K562 (cell line): ENCODE measurements at regions not wholly inside any gene's neighbourhood (a gene's known extent, or its start where the extent isn't known, plus 50 kb on each side); places are given as distances from the start of the nearest gene placed in this dataset.

Source experiments
- ARID1B ChIP-seq: fragments of 450-650 bp; IDR thresholded peaks from 2 replicates; pipeline ENCODE4 v1.6.1; 2016; ENCODE audit warnings: antibody characterized with exemption, mild to moderate bottlenecking, inconsistent platforms
- CBFA2T3 ChIP-seq: fragments of 450-650 bp; IDR thresholded peaks from 2 replicates; pipeline ENCODE4 v1.6.1; 2017
- CREM ChIP-seq: IDR thresholded peaks from 2 replicates; pipeline ENCODE4 v1.6.1; 2014; ENCODE audit warnings: antibody characterized with exemption, low read depth
- ESRRB ChIP-seq: fragments of 250-450 bp; sonication (Bioruptor Pico); IDR thresholded peaks from 2 replicates; pipeline ENCODE4 v1.5.0; 2020; ENCODE audit warnings: mild to moderate bottlenecking, moderate library complexity, borderline replicate concordance
- HDAC1 ChIP-seq, 2 experiments: fragments of 450-650 bp; IDR thresholded peaks; 2 replicates each; pipeline ENCODE4 v1.6.1; 2016 to 2017; ENCODE audit warnings: inconsistent platforms in 1 of 2, mild to moderate bottlenecking in 1 of 2, moderate library complexity in 1 of 2
- HDAC8 ChIP-seq: fragments of 450-650 bp; IDR thresholded peaks from 2 replicates; pipeline ENCODE4 v1.6.1; 2016; ENCODE audit warnings: mild to moderate bottlenecking, missing genetic modification characterization, moderate library complexity, missing compliant biosample characterization
- KDM2B ChIP-seq: fragments of 250-450 bp; sonication (Bioruptor Pico); IDR thresholded peaks from 2 replicates; pipeline ENCODE4 v1.8.0; 2021; ENCODE audit warnings: mild to moderate bottlenecking, moderate library complexity
- MAFK ChIP-seq: IDR thresholded peaks from 2 replicates; pipeline ENCODE4 v1.6.1; 2011; ENCODE audit warnings: low read length, improper control_type of control experiment
- MTA1 ChIP-seq: fragments of 450-650 bp; IDR thresholded peaks from 2 replicates; pipeline ENCODE4 v1.6.1; 2017; ENCODE audit warnings: borderline replicate concordance
- MYC ChIP-seq, 2 experiments: fragments of 250-450 bp in 1 of 2; sonication (Bioruptor Pico) in 1 of 2; IDR thresholded peaks; 2 replicates each; pipeline versions ENCODE4 v1.5.1 to v1.6.1; 2012 to 2021; ENCODE audit warnings: low read depth in 2 of 2, borderline replicate concordance in 1 of 2, improper control_type of control experiment in 1 of 2, low read length in 1 of 2, mild to moderate bottlenecking in 1 of 2, moderate library complexity in 1 of 2
- NCOA2 ChIP-seq, 2 experiments: fragments of 450-650 bp; IDR thresholded peaks; 2 replicates each; pipeline ENCODE4 v1.6.1; 2018; ENCODE audit warnings: mild to moderate bottlenecking in 2 of 2, moderate library complexity in 1 of 2; ENCODE audit not compliant: partially characterized antibody in 2 of 2
- PML ChIP-seq: IDR thresholded peaks from 2 replicates; pipeline ENCODE4 v1.6.1; 2012; ENCODE audit warnings: low read length, inconsistent platforms
- RCOR1 ChIP-seq, 2 experiments: IDR thresholded peaks; 2 replicates each; pipeline ENCODE4 v1.6.1; 2012; ENCODE audit warnings: low read depth in 2 of 2, low read length in 2 of 2, borderline replicate concordance in 1 of 2, improper control_type of control experiment in 1 of 2
- SOX6 ChIP-seq: fragments of 450-650 bp; IDR thresholded peaks from 2 replicates; pipeline ENCODE4 v1.6.1; 2014; ENCODE audit warnings: mild to moderate bottlenecking
- SUPT5H ChIP-seq: fragments of 450-650 bp; IDR thresholded peaks from 2 replicates; pipeline ENCODE4 v1.6.1; 2016
- TBL1XR1 ChIP-seq, 2 experiments: IDR thresholded peaks; 2 replicates each; pipeline ENCODE4 v1.6.1; 2012; ENCODE audit warnings: improper control_type of control experiment in 2 of 2, low read length in 2 of 2, mild to moderate bottlenecking in 1 of 2
- ZEB2 ChIP-seq: fragments of 450-650 bp; IDR thresholded peaks from 2 replicates; pipeline ENCODE4 v1.6.1; 2016
- ZFPM2 ChIP-seq: fragments of 250-450 bp; sonication (Bioruptor Pico); IDR thresholded peaks from 2 replicates; pipeline ENCODE4 v1.5.1; 2022; ENCODE audit warnings: mild to moderate bottlenecking
- ZSCAN32 ChIP-seq: fragments of 450-650 bp; formaldehyde crosslinking; IDR thresholded peaks from 2 replicates; pipeline ENCODE4 v1.4.0; 2020; ENCODE audit warnings: mild to moderate bottlenecking, moderate library complexity
- TF ChIP-seq, protein P1 (sequence below): IDR thresholded peaks from 2 replicates; pipeline ENCODE4 v1.6.1; 2014; ENCODE audit warnings: antibody characterized with exemption
- TF ChIP-seq, protein P2 (sequence below): sonication (generic); formaldehyde crosslinking; IDR thresholded peaks from 2 replicates; pipeline ENCODE4 v1.8.1; 2023; ENCODE audit warnings: mild to moderate bottlenecking, missing genetic modification reagents
- TF ChIP-seq, protein P3 (sequence below): fragments of 250-450 bp; sonication (Bioruptor Pico); IDR thresholded peaks from 2 replicates; pipeline ENCODE4 v1.4.0; 2020; ENCODE audit warnings: mild to moderate bottlenecking, moderate library complexity
- TF ChIP-seq, protein P4 (sequence below): sonication (generic); formaldehyde crosslinking; IDR thresholded peaks from 2 replicates; pipeline ENCODE4 v1.8.0; 2022; ENCODE audit warnings: missing genetic modification reagents, mild to moderate bottlenecking, moderate library complexity, borderline replicate concordance

DNA sequence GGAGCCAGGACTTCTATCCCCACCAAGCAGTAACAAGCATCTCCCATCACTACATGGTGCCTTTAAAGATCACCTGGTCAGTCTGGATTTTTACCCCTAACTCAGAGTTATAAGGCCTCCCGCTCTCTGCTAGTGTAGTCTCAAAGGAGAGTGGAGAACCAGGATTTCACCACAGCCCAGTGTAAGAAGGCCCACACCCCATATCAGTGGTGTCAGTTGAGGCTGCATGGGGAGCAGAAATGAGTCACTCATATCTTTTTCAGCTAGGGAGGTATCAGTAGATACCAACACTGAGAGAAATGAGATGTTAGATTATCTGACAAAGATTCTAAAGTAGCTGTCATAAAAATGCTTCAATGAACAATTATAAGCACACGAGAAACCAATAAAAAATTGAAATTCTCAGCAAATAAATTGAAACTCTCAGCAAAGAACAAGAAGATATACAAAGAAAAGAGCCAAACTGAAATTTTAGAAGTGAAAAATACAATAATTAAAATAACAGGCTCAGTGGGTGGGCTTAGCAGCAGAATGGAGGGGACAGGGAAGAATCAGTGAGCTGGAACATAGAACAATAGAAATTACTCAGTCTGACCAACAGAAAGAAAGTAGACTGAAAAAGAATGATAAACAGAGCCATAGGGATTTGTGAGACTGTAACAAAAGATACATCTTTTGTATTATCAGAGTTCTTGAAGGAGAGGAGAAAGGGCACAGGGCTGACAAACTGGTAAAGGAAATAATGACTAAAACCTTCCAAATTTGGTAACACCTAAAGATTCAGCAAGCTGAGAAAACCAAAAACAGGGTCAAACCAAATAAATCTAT, 257.7 kb downstream of the ANAPC1 start (continued):
- TF ChIP-seq SOX6: peak; percentile 75
- TF ChIP-seq SUPT5H: no peak
- no peak for TF ChIP-seq ESRRB
- TF ChIP-seq MAFK: no peak
- 0 out of 2 replicates have a peak, but pooled peaks have one; percentile 17 for TF ChIP-seq MTA1
- TF ChIP-seq, protein P1, sequence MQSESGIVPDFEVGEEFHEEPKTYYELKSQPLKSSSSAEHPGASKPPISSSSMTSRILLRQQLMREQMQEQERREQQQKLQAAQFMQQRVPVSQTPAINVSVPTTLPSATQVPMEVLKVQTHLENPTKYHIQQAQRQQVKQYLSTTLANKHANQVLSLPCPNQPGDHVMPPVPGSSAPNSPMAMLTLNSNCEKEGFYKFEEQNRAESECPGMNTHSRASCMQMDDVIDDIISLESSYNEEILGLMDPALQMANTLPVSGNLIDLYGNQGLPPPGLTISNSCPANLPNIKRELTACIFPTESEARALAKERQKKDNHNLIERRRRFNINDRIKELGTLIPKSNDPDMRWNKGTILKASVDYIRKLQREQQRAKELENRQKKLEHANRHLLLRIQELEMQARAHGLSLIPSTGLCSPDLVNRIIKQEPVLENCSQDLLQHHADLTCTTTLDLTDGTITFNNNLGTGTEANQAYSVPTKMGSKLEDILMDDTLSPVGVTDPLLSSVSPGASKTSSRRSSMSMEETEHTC: 0 out of 2 replicates have a peak, but pooled peaks have one; percentile 44
- TF ChIP-seq CREM: peak; percentile 72
- peak; percentile 76; the same call in 1 of the 2 replicates for TF ChIP-seq PML
- 0 out of 2 replicates have a peak, but pooled peaks have one; percentile 14 for TF ChIP-seq ZEB2
- peak in 1 of 2 experiments; percentile 57; a peak in 1 of 4 replicates for TF ChIP-seq HDAC1 (IDR thresholded peaks at IDR 0.05)
- peak; percentile 94 for TF ChIP-seq ZSCAN32
- TF ChIP-seq CBFA2T3: peak; percentile 96
- peak in 1 of 2 experiments; percentile 18 for TF ChIP-seq NCOA2 (IDR thresholded peaks at IDR 0.05; ENCODE audit: partially characterized antibody in 2 of 2)
- TF ChIP-seq KDM2B (CRISPR knock-in tag): no peak
- TF ChIP-seq, protein P2, sequence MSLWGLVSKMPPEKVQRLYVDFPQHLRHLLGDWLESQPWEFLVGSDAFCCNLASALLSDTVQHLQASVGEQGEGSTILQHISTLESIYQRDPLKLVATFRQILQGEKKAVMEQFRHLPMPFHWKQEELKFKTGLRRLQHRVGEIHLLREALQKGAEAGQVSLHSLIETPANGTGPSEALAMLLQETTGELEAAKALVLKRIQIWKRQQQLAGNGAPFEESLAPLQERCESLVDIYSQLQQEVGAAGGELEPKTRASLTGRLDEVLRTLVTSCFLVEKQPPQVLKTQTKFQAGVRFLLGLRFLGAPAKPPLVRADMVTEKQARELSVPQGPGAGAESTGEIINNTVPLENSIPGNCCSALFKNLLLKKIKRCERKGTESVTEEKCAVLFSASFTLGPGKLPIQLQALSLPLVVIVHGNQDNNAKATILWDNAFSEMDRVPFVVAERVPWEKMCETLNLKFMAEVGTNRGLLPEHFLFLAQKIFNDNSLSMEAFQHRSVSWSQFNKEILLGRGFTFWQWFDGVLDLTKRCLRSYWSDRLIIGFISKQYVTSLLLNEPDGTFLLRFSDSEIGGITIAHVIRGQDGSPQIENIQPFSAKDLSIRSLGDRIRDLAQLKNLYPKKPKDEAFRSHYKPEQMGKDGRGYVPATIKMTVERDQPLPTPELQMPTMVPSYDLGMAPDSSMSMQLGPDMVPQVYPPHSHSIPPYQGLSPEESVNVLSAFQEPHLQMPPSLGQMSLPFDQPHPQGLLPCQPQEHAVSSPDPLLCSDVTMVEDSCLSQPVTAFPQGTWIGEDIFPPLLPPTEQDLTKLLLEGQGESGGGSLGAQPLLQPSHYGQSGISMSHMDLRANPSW (CRISPR knock-in tag): no peak
- no peak for TF ChIP-seq HDAC8 (tag)
- peak; percentile 20; the same call in 1 of the 2 replicates for TF ChIP-seq MYC (IDR thresholded peaks at IDR 0.05; ENCODE audit: low read depth, low read length)
- no peak for TF ChIP-seq MYC (CRISPR knock-in tag; IDR thresholded peaks at IDR 0.05; ENCODE audit: borderline replicate concordance, low read depth)
- TF ChIP-seq, protein P3, sequence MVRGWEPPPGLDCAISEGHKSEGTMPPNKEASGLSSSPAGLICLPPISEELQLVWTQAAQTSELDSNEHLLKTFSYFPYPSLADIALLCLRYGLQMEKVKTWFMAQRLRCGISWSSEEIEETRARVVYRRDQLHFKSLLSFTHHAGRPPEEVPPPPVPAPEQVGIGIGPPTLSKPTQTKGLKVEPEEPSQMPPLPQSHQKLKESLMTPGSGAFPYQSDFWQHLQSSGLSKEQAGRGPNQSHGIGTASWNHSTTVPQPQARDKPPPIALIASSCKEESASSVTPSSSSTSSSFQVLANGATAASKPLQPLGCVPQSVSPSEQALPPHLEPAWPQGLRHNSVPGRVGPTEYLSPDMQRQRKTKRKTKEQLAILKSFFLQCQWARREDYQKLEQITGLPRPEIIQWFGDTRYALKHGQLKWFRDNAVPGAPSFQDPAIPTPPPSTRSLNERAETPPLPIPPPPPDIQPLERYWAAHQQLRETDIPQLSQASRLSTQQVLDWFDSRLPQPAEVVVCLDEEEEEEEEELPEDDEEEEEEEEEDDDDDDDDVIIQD (CRISPR knock-in tag): no peak
- TF ChIP-seq TBL1XR1 (IDR thresholded peaks at IDR 0.05; ENCODE audit: low read length in 2 of 2): peak in 1 of 2 experiments; percentile 76; a peak in 2 of 4 replicates
- TF ChIP-seq, protein P4, sequence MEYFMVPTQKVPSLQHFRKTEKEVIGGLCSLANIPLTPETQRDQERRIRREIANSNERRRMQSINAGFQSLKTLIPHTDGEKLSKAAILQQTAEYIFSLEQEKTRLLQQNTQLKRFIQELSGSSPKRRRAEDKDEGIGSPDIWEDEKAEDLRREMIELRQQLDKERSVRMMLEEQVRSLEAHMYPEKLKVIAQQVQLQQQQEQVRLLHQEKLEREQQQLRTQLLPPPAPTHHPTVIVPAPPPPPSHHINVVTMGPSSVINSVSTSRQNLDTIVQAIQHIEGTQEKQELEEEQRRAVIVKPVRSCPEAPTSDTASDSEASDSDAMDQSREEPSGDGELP (CRISPR knock-in tag): no peak
- TF ChIP-seq RCOR1 (IDR thresholded peaks at IDR 0.05; ENCODE audit: borderline replicate concordance in 1 of 2, low read depth in 2 of 2, low read length in 2 of 2): peak in 1 of 2 experiments; percentile 93; a peak in 3 of 4 replicates
- no peak for TF ChIP-seq ZFPM2 (CRISPR knock-in tag)
- TF ChIP-seq ARID1B: peak; percentile 94
